NT2/D1 (cell line): ENCODE measurements at regions not wholly inside any gene's neighbourhood (a gene's known extent, or its start where the extent isn't known, plus 50 kb on each side); places are given as distances from the start of the nearest gene placed in this dataset.

ENCODE experiments used
- SUZ12 ChIP-seq: IDR thresholded peaks from 2 replicates; pipeline ENCODE4 v1.6.1; 2011; ENCODE audit not compliant: insufficient read length, insufficient read depth; ENCODE audit errors: extremely low read depth
- YY1 ChIP-seq: IDR thresholded peaks from 2 replicates; pipeline ENCODE4 v1.6.1; 2011; ENCODE audit not compliant: insufficient read length, insufficient read depth
- ZNF274 ChIP-seq: IDR thresholded peaks from 2 replicates; pipeline ENCODE4 v1.6.1; 2011; ENCODE audit warnings: mild to moderate bottlenecking, low read depth, low read length

GRCh38 chr19:30672926-30673325, 300.7 kb downstream of the ZNF536 start:
- TF ChIP-seq YY1 (no peak), ZNF274 (no peak), SUZ12 (no peak)
